Keratinocyte (primary cell): ENCODE measurements at regions not wholly inside any gene's neighbourhood (a gene's known extent, or its start where the extent isn't known, plus 50 kb on each side); places are given as distances from the start of the nearest gene placed in this dataset.

Source experiments
- DNase-seq: peaks from one replicate; pipeline ENCODE4 v3.0.0-alpha.2; 2011; ENCODE audit warnings: low read depth, missing footprints, low spot score
- FAIRE-seq: peaks from 2 replicates; lab custom pipeline; 2011; peaks lifted over from hg19 to GRCh38; lab: Jason Lieb, UNC
- H2AFZ ChIP-seq: 2 replicates; pipeline ENCODE4 v1.6.0; 2012; ENCODE audit warnings: low read length, control low read depth, inconsistent platforms; ENCODE audit not compliant: control insufficient read depth
- H3K27ac ChIP-seq: 2 replicates; pipeline ENCODE4 v1.5.1; 2011; ENCODE audit warnings: low read length; ENCODE audit not compliant: control insufficient read depth, insufficient read depth
- H3K27me3 ChIP-seq: 3 replicates; pipeline ENCODE4 v1.6.0; 2011; ENCODE audit warnings: low read length; ENCODE audit not compliant: control insufficient read depth, insufficient read depth; ENCODE audit errors: extremely low read depth
- H3K36me3 ChIP-seq, 2 experiments: 2 replicates in 1 of 2; 3 replicates in 1 of 2; pipeline ENCODE4 v1.5.1; 2011; ENCODE audit warnings: low read length in 2 of 2, mild to moderate bottlenecking in 1 of 2; ENCODE audit not compliant: control insufficient read depth in 2 of 2, insufficient read depth in 2 of 2; ENCODE audit errors: extremely low read depth in 1 of 2
- H3K4me1 ChIP-seq: 3 replicates; pipeline ENCODE4 v1.5.1; 2011; ENCODE audit warnings: low read length; ENCODE audit not compliant: control insufficient read depth, insufficient read depth; ENCODE audit errors: extremely low read depth
- H3K4me2 ChIP-seq: 3 replicates; pipeline ENCODE4 v1.6.0; 2011; ENCODE audit warnings: low read depth, low read length; ENCODE audit not compliant: control insufficient read depth, insufficient read depth; ENCODE audit errors: extremely low read depth
- H3K4me3 ChIP-seq, 3 experiments: fragments of 200-600 bp in 1 of 3; sonication (generic) in 1 of 3; 2 replicates in 2 of 3; 3 replicates in 1 of 3; pipeline ENCODE4 v1.5.1; 2011 to 2016; ENCODE audit warnings: low read length in 3 of 3, mild to moderate bottlenecking in 3 of 3, control low read depth in 2 of 3, inconsistent platforms in 1 of 3, low read depth in 1 of 3, mixed read lengths in 1 of 3, mixed run types in 1 of 3, moderate library complexity in 1 of 3; ENCODE audit not compliant: control insufficient read depth in 2 of 3, insufficient read depth in 2 of 3; ENCODE audit errors: extremely low read depth in 1 of 3
- H3K79me2 ChIP-seq: 2 replicates; pipeline ENCODE4 v1.6.0; 2012; ENCODE audit warnings: low read length; ENCODE audit not compliant: control insufficient read depth, insufficient read depth
- H3K9ac ChIP-seq: 3 replicates; pipeline ENCODE4 v1.6.0; 2011; ENCODE audit warnings: low read length; ENCODE audit not compliant: control insufficient read depth, insufficient read depth; ENCODE audit errors: extremely low read depth
- H3K9me1 ChIP-seq: 3 replicates; pipeline ENCODE4 v1.6.0; 2011; ENCODE audit warnings: low read length; ENCODE audit not compliant: control insufficient read depth, insufficient read depth; ENCODE audit errors: extremely low read depth
- H3K9me3 ChIP-seq: 2 replicates; pipeline ENCODE4 v1.5.1; 2012; ENCODE audit warnings: low read depth, low read length; ENCODE audit not compliant: control insufficient read depth
- H4K20me1 ChIP-seq: 3 replicates; pipeline ENCODE4 v1.6.0; 2011; ENCODE audit warnings: low read length; ENCODE audit not compliant: control insufficient read depth, insufficient read depth; ENCODE audit errors: extremely low read depth
- EZH2 ChIP-seq: IDR thresholded peaks from one replicate; pipeline ENCODE4 v1.6.1; 2012; ENCODE audit warnings: inconsistent platforms, mild to moderate bottlenecking, low read length, moderate library complexity
- dilution Hi-C: fragments of 300-500 bp; cut with MboI; formaldehyde crosslinking; loops from one replicate; pipeline ENCODE4 v1.7.0; 2020; ENCODE audit warnings: low sequenced_read_pairs; ENCODE audit not compliant: extremely low pct_ligation_motif_present
- TF ChIP-seq, protein P1 (sequence below), 3 experiments: IDR thresholded peaks in 1 of 3; conservative IDR thresholded peaks in 1 of 3; optimal IDR thresholded peaks in 1 of 3; 2 replicates in 2 of 3; 3 replicates in 1 of 3; pipeline versions ENCODE3 to v1.5.1; 2011; ENCODE audit warnings: low read length in 3 of 3, mild to moderate bottlenecking in 3 of 3, moderate library complexity in 2 of 3, control low read depth in 1 of 3, inconsistent platforms in 1 of 3; ENCODE audit not compliant: insufficient read depth in 2 of 3; ENCODE audit errors: extremely low read depth in 1 of 3

DNA sequence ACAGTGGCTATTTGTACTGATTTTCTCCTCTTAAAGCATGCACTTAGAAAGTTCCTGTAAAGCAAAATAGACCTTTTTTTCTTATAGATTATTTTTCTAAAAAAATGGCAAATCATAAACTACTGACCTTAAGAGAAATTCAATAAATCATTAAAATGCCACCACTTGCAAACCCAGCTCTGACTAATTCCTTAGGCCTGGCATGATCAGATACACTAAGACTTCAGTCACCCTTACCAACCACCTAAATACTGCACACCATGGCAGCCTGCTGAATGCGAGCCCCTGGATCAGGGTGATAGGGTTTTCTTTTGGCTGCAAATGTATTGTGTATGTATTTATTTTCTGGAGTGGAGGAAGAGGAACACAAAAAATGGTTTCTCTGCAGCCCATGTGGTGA, 370.6 kb upstream of the TBL1XR1 start:
- TF ChIP-seq, protein P1, sequence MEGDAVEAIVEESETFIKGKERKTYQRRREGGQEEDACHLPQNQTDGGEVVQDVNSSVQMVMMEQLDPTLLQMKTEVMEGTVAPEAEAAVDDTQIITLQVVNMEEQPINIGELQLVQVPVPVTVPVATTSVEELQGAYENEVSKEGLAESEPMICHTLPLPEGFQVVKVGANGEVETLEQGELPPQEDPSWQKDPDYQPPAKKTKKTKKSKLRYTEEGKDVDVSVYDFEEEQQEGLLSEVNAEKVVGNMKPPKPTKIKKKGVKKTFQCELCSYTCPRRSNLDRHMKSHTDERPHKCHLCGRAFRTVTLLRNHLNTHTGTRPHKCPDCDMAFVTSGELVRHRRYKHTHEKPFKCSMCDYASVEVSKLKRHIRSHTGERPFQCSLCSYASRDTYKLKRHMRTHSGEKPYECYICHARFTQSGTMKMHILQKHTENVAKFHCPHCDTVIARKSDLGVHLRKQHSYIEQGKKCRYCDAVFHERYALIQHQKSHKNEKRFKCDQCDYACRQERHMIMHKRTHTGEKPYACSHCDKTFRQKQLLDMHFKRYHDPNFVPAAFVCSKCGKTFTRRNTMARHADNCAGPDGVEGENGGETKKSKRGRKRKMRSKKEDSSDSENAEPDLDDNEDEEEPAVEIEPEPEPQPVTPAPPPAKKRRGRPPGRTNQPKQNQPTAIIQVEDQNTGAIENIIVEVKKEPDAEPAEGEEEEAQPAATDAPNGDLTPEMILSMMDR (optimal IDR thresholded peaks at IDR 0.05 in 1 of 3, IDR thresholded peaks at IDR 0.05 in 1 of 3, conservative IDR thresholded peaks at IDR 0.05 in 1 of 3; ENCODE audit: extremely low read depth in 1 of 3, insufficient read depth in 2 of 3, low read length in 3 of 3) = no peak
- no peak for TF ChIP-seq EZH2
- H3K4me1 ChIP-seq = peaks cover 13% of the 10 kb centered on the region
- H4K20me1 ChIP-seq = no peaks in the 10 kb centered on the region
- no peaks in the 10 kb centered on the region for H3K9me3 ChIP-seq
- dilution Hi-C loops = no loop called here
- no peak overlapping the region for H3K9ac ChIP-seq
- H2AFZ ChIP-seq = no peak overlapping the region
- no peaks in the 10 kb centered on the region for H3K36me3 ChIP-seq
- H3K27me3 ChIP-seq = no peaks in the 10 kb centered on the region
- no peak overlapping the region for H3K4me3 ChIP-seq
- H3K9me1 ChIP-seq = no peaks in the 10 kb centered on the region
- no peaks in the 10 kb centered on the region for H3K79me2 ChIP-seq
- no peak overlapping the region for H3K27ac ChIP-seq
- FAIRE-seq = no peak
- no peak overlapping the region for H3K4me2 ChIP-seq
- no peak for DNase-seq

DNA sequence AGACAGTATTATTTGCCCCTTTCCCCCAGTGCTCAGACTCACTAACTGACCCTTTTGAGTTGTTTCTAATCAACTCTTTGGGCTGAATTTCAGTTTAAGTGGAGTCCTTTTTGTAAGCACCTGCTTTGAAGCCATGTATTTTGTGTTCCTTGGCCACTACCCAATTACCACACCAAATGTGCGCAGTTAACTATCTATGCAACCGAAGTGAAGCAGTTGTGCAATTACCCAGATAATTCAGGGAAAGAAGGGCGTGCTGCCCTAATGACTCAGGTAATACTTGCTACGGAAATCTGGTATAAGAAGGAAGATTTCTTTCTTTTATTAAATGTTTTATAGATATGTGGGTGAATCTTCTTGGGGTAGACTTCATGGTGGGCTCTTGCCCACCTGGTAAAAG, 371.9 kb upstream of the TBL1XR1 start:
- Histone ChIP-seq H3K9me3 (no peaks in the 10 kb centered on the region), H3K4me2 (no peak overlapping the region), H3K4me1 (peaks cover 13% of the 10 kb centered on the region), H2AFZ (no peak overlapping the region), H3K79me2 (no peaks in the 10 kb centered on the region), H3K4me3 (no peak overlapping the region), H3K9me1 (no peaks in the 10 kb centered on the region), H3K9ac (no peak overlapping the region), H3K27me3 (no peaks in the 10 kb centered on the region), H3K27ac (no peak overlapping the region), H4K20me1 (no peaks in the 10 kb centered on the region), H3K36me3 (no peaks in the 10 kb centered on the region)
- dilution Hi-C loops = no loop called here
- DNase-seq = no peak
- TF ChIP-seq EZH2 = no peak
- TF ChIP-seq, protein P1 (optimal IDR thresholded peaks at IDR 0.05 in 1 of 3, IDR thresholded peaks at IDR 0.05 in 1 of 3, conservative IDR thresholded peaks at IDR 0.05 in 1 of 3; ENCODE audit: extremely low read depth in 1 of 3, insufficient read depth in 2 of 3, low read length in 3 of 3) = no peak
- FAIRE-seq = no peak
